Mucosa of rectum (tissue), 2 donors: ENCODE measurements at regions not wholly inside any gene's neighbourhood (a gene's known extent, or its start where the extent isn't known, plus 50 kb on each side); places are given as distances from the start of the nearest gene placed in this dataset.

ENCODE experiments used
- H3K27ac ChIP-seq, 2 donors: one replicate each; pipeline ENCODE4 v1.7.0; 2013; ENCODE audit warnings: inconsistent platforms in 2 of 2, low read depth in 2 of 2, low read length in 2 of 2
- H3K27me3 ChIP-seq, 2 donors: one replicate each; pipeline ENCODE4 v1.7.0; 2013; ENCODE audit warnings: low read length in 2 of 2; ENCODE audit not compliant: control insufficient read depth in 2 of 2, insufficient read depth in 2 of 2
- H3K36me3 ChIP-seq, 2 donors: one replicate each; pipeline ENCODE4 v1.7.0; 2013; ENCODE audit warnings: low read length in 2 of 2; ENCODE audit not compliant: control insufficient read depth in 2 of 2, insufficient read depth in 2 of 2
- H3K4me1 ChIP-seq, 2 donors: one replicate each; pipeline ENCODE4 v1.7.0; 2013; ENCODE audit warnings: low read length in 2 of 2, mild to moderate bottlenecking in 1 of 2; ENCODE audit not compliant: control insufficient read depth in 2 of 2, insufficient read depth in 2 of 2
- H3K4me3 ChIP-seq, 2 donors: one replicate each; pipeline ENCODE4 v1.7.0; 2013; ENCODE audit warnings: low read length in 2 of 2
- H3K9ac ChIP-seq, 2 donors: one replicate each; pipeline ENCODE4 v1.7.0; 2013; ENCODE audit warnings: low read length in 2 of 2, low read depth in 1 of 2, mild to moderate bottlenecking in 1 of 2
- H3K9me3 ChIP-seq, 2 donors: one replicate each; pipeline ENCODE4 v1.7.0; 2013; ENCODE audit warnings: low read length in 2 of 2; ENCODE audit not compliant: control insufficient read depth in 2 of 2
- donor health status: healthy.
- donor health status: Normal muscosa, but diverticular disease.

GRCh38 chr7:46525876-46526275 lies 604.8 kb upstream of the IGFBP3 start:
- Histone ChIP-seq H3K9ac (no peak overlapping the region), H3K36me3 (no peaks in the 10 kb centered on the region), H3K4me3 (no peak overlapping the region), H3K27me3 (no peaks in the 10 kb centered on the region), H3K9me3 (no peaks in the 10 kb centered on the region), H3K27ac (no peak overlapping the region), H3K4me1 (no peaks in the 10 kb centered on the region)

- no peak overlapping the region for H3K27ac ChIP-seq
- H3K27me3 ChIP-seq = no peaks in the 10 kb centered on the region
- no peak overlapping the region for H3K9ac ChIP-seq
- no peak overlapping the region for H3K4me3 ChIP-seq
- no peaks in the 10 kb centered on the region for H3K36me3 ChIP-seq
- H3K9me3 ChIP-seq = no peaks in the 10 kb centered on the region
- no peaks in the 10 kb centered on the region for H3K4me1 ChIP-seq
Measured at GRCh38 chr7:46524350-46524749, 603.3 kb upstream of the IGFBP3 start.

- Histone ChIP-seq H3K9me3 (no peaks in the 10 kb centered on the region), H3K4me1 (no peaks in the 10 kb centered on the region), H3K9ac (no peak overlapping the region), H3K4me3 (no peak overlapping the region), H3K36me3 (no peaks in the 10 kb centered on the region), H3K27me3 (no peaks in the 10 kb centered on the region), H3K27ac (no peak overlapping the region)
Measured at GRCh38 chr7:46522354-46522906, 601.4 kb upstream of the IGFBP3 start.

- Histone ChIP-seq H3K27ac (no peak overlapping the region), H3K4me3 (no peak overlapping the region)
Measured at GRCh38 chr7:46518713-46519112, 597.6 kb upstream of the IGFBP3 start.

GRCh38 chr7:46515844-46516590 lies 594.9 kb upstream of the IGFBP3 start:
- Histone ChIP-seq H3K36me3 (no peaks in the 10 kb centered on the region), H3K27ac (no peak overlapping the region), H3K4me1 (peaks cover 0 to 6% of the 10 kb centered on the region in 2 donors), H3K9me3 (no peaks in the 10 kb centered on the region), H3K27me3 (no peaks in the 10 kb centered on the region), H3K9ac (no peak overlapping the region), H3K4me3 (no peak overlapping the region)

More at GRCh38 chr7:46518713-46519112, 597.6 kb upstream of the IGFBP3 start:
- no peaks in the 10 kb centered on the region for H3K9me3 ChIP-seq
- H3K4me1 ChIP-seq = no peaks in the 10 kb centered on the region
- no peaks in the 10 kb centered on the region for H3K36me3 ChIP-seq
- no peaks in the 10 kb centered on the region for H3K27me3 ChIP-seq
- no peak overlapping the region for H3K9ac ChIP-seq

DNA sequence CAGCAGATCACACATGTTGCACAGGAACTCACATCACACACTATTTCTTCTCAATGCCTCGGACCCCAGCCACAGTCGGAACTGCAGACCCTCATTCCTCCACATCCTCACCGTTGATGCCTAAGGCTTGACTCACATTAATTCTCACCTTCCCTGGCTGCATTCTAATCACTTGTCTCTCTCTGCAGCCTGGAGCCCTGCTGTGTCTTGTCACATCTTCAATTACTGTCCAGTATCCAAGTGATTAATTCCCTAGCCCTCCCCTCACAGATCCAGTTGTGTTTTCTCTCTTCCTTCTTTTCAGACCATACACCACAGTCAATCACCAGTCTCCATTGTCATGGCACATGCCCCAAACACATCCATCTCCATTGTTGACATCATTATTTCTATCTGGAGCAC lies 592.4 kb upstream of the IGFBP3 start:
- no peak overlapping the region for H3K27ac ChIP-seq
- H3K4me1 ChIP-seq = peaks cover 0 to 6% of the 10 kb centered on the region in 2 donors
- no peak overlapping the region for H3K9ac ChIP-seq
- H3K27me3 ChIP-seq = no peaks in the 10 kb centered on the region
- no peaks in the 10 kb centered on the region for H3K36me3 ChIP-seq
- no peak overlapping the region for H3K4me3 ChIP-seq
- H3K9me3 ChIP-seq = no peaks in the 10 kb centered on the region

DNA sequence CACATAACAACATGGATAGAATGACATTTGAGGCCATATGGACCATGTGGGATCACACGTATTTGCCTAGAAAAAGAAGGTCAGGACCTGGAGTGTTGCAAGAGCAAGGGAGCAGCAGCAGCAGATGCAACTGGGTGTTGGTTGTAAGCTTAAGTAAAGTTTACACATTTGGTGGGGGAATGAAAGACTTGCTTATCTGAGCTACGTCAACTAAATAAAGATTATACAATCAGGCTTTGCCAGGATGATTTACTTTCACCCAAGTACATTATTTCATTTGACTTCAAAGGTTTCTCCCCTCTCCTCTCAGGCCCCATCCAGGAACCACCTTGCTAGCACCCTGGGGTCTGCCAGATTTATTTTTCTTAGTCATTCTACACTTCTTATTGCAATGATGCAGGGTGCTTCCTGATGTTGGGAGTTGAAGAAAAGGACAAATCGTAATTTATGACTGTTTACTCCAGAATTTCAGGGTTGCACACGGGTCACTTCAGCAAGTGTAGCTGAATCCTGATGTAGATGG lies 591.9 kb upstream of the IGFBP3 start:
- Histone ChIP-seq H3K27ac (peak overlapping the region in 1 of 2 donors; percentile 21), H3K9ac (no peak overlapping the region), H3K9me3 (no peaks in the 10 kb centered on the region), H3K4me1 (peaks cover 0 to 6% of the 10 kb centered on the region in 2 donors), H3K36me3 (no peaks in the 10 kb centered on the region), H3K27me3 (no peaks in the 10 kb centered on the region), H3K4me3 (no peak overlapping the region)

- peaks cover 0 to 6% of the 10 kb centered on the region in 2 donors for H3K4me1 ChIP-seq
- no peak overlapping the region for H3K9ac ChIP-seq
- no peaks in the 10 kb centered on the region for H3K36me3 ChIP-seq
- no peaks in the 10 kb centered on the region for H3K9me3 ChIP-seq
- no peaks in the 10 kb centered on the region for H3K27me3 ChIP-seq
- no peak overlapping the region for H3K4me3 ChIP-seq
- H3K27ac ChIP-seq = no peak overlapping the region
Measured at GRCh38 chr7:46511442-46512215, 590.6 kb upstream of the IGFBP3 start.

DNA sequence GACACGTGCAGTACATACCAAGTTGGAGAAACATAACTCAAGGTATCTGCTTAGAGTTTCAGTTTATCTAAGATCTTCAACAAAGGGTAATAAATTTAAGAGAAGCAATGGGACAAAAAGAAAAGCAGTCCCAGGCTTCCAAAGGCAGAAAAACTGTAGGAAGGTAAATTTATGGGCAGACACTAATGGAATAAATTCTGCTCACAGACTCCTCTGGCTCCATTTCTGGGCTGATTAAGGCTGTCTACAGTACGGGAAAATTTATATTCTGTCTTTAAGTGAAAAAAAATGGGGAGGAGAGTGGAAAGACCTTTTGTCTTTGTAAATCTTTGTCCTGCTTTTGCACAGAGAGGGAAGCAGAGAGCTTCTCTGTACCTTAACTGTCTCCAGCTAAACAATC lies 587.5 kb upstream of the IGFBP3 start:
- no peak overlapping the region for H3K4me3 ChIP-seq
- H3K36me3 ChIP-seq = no peaks in the 10 kb centered on the region
- peaks cover 0 to 6% of the 10 kb centered on the region in 2 donors for H3K4me1 ChIP-seq
- H3K27ac ChIP-seq = no peak overlapping the region
- H3K9ac ChIP-seq = no peak overlapping the region
- no peaks in the 10 kb centered on the region for H3K9me3 ChIP-seq
- H3K27me3 ChIP-seq = no peaks in the 10 kb centered on the region

GRCh38 chr7:46507560-46507959 lies 586.5 kb upstream of the IGFBP3 start:
- Histone ChIP-seq H3K27me3 (no peaks in the 10 kb centered on the region), H3K4me3 (no peak overlapping the region), H3K27ac (no peak overlapping the region), H3K9me3 (no peaks in the 10 kb centered on the region), H3K4me1 (no peaks in the 10 kb centered on the region), H3K36me3 (no peaks in the 10 kb centered on the region), H3K9ac (no peak overlapping the region)
